ENCODE measurements at regions not wholly inside any gene's neighbourhood (a gene's known extent, or its start where the extent isn't known, plus 50 kb on each side); places are given as distances from the start of the nearest gene placed in this dataset.

GRCh38 chr6:40056865-40057264 lies 122.6 kb upstream of the MOCS1 start:
- TF ChIP-seq PKNOX1 (IDR thresholded peaks at IDR 0.05) (no peak), SUZ12 (IDR thresholded peaks at IDR 0.05) (no peak), FOXA1 (IDR thresholded peaks at IDR 0.05) (no peak), SP1 (IDR thresholded peaks at IDR 0.05) (no peak), TARDBP (IDR thresholded peaks at IDR 0.05) (no peak)
